ENCODE measurements at regions not wholly inside any gene's neighbourhood (a gene's known extent, or its start where the extent isn't known, plus 50 kb on each side); places are given as distances from the start of the nearest gene placed in this dataset.

DNA sequence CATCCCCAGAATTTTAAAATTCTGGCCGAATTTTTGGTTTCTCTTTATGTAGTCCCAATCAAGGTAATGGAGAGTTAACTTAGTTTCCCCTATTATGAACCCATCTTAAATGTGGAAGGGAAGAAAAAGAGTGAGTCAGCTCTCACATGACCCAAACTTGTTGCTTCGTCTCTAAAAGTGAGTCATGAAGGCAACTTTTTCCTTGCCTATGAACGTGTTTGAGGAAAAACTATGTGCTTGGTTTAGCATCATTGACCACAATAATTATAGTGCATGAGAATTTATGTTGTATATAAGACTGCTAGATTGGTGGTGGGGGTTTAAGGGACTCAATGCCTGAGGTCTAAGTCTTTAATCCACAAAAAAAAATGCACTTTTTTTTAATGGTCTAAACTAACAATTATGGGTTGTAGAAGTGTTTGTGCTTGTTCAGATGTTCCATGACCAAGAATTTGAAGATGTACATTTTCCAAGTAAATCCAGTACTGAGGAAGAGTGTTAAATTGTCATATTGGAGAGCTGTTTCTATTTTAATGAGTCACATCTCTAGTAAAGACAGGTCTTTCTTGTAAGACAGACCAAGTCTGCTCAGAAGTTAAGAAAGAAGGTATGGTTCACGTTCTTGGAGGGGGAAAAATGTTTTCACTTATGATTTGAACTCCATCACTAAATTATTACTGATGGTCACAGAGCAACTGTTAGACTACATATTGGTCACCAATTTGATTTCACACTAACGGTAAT is 409.9 kb upstream of the MARCKS start:
- no peak overlapping the region for H3K4me3 ChIP-seq (replicated peaks in 1 of 2; ENCODE audit: low read depth in 2 of 2, low read length in 2 of 2)
- TF ChIP-seq CTCF (IDR thresholded peaks at IDR 0.05; ENCODE audit: low read depth, low read length) = no peak
- peak; percentile 83 to 93 for DNase-seq (ENCODE audit: low read depth in 2 of 2)

- H3K4me3 ChIP-seq (replicated peaks in 1 of 2; ENCODE audit: low read depth in 2 of 2, low read length in 2 of 2) = no peak overlapping the region
- no peak for TF ChIP-seq CTCF (IDR thresholded peaks at IDR 0.05; ENCODE audit: low read depth, low read length)
- DNase-seq (ENCODE audit: low read depth in 2 of 2) = peak; percentile 18 to 84
Measured at GRCh38 chr6:113449051-113449450, 408.1 kb upstream of the MARCKS start.

GRCh38 chr6:113450061-113450465 is 407.1 kb upstream of the MARCKS start:
- no peak for TF ChIP-seq CTCF (IDR thresholded peaks at IDR 0.05; ENCODE audit: low read depth, low read length)
- DNase-seq (ENCODE audit: low read depth in 2 of 2) = peak; percentile 36 to 45
- no peak overlapping the region for H3K4me3 ChIP-seq (replicated peaks in 1 of 2; ENCODE audit: low read depth in 2 of 2, low read length in 2 of 2)

GRCh38 chr6:113451049-113451448 is 406.1 kb upstream of the MARCKS start:
- H3K4me3 ChIP-seq (replicated peaks in 1 of 2; ENCODE audit: low read depth in 2 of 2, low read length in 2 of 2) = no peak overlapping the region
- no peak for TF ChIP-seq CTCF (IDR thresholded peaks at IDR 0.05; ENCODE audit: low read depth, low read length)
- no peak for DNase-seq (ENCODE audit: low read depth in 2 of 2)

- no peak for TF ChIP-seq CTCF (IDR thresholded peaks at IDR 0.05; ENCODE audit: low read depth, low read length)
- no peak overlapping the region for H3K4me3 ChIP-seq (replicated peaks in 1 of 2; ENCODE audit: low read depth in 2 of 2, low read length in 2 of 2)
- peak; percentile 83 to 94 for DNase-seq (ENCODE audit: low read depth in 2 of 2)
Measured at GRCh38 chr6:113457198-113457597, 399.9 kb upstream of the MARCKS start.

DNA sequence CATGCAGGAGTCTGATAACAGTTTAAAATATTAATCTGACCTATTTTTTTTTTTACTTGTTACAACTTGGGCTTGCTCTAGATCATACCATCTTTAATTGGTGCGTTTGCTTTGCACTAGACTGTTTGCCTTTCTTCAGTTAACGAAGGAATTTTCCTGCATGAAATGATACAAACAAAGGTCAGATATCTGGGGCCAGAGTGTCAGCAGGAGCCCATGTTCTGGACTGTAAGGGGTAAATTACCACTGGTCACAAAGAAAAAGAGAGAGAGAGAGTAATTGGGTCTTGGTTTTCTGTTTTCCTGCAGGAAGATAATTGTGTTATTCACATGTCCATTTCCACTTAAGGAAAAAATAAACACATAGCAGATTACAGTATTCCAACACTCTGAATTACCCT is 399.4 kb upstream of the MARCKS start:
- TF ChIP-seq CTCF (IDR thresholded peaks at IDR 0.05; ENCODE audit: low read depth, low read length) = no peak
- no peak overlapping the region for H3K4me3 ChIP-seq (replicated peaks in 1 of 2; ENCODE audit: low read depth in 2 of 2, low read length in 2 of 2)
- no peak for DNase-seq (ENCODE audit: low read depth in 2 of 2)

Data from cardiac fibroblast (primary cell).